PC-9 (cell line): ENCODE measurements at regions not wholly inside any gene's neighbourhood (a gene's known extent, or its start where the extent isn't known, plus 50 kb on each side); places are given as distances from the start of the nearest gene placed in this dataset.

Experiments used
- BruUV-seq: library from RNA; stranded (reverse); fragments of 400-500 nt; replicated peaks from 2 replicates; lab custom pipeline; 2021; lab: Mats Ljungman, UMichigan
- CTCF ChIA-PET: fragments of 300-600 bp; sonication (Branson Sonifier 250); formaldehyde crosslinking; loops from one replicate; lab custom pipeline; 2022; ENCODE audit warnings: antibody characterized with exemption; lab: Charles Lee
- POLR2A ChIA-PET: fragments of 300-600 bp; sonication (Branson Sonifier 250); formaldehyde crosslinking; loops from one replicate; lab custom pipeline; 2022; ENCODE audit warnings: antibody characterized with exemption; ENCODE audit not compliant: unreplicated experiment; lab: Charles Lee
- DNase-seq, 2 experiments: peaks; one replicate each; pipeline versions ENCODE4 v3.0.0 to v3.0.0-alpha.2; 2015 to 2022; ENCODE audit warnings: mixed read lengths in 1 of 2
- H2AFZ ChIP-seq: fragments of 200-600 bp; sonication (generic); 2 replicates; pipeline ENCODE4 v1.8.1; 2017; ENCODE audit warnings: antibody characterized with exemption
- H3F3A ChIP-seq: fragments of 200-600 bp; sonication (generic); 2 replicates; pipeline ENCODE4 v1.8.1; 2017; ENCODE audit warnings: antibody characterized with exemption, mild to moderate bottlenecking, low read depth; ENCODE audit not compliant: insufficient read depth
- H3K27ac ChIP-seq: fragments of 200-600 bp; sonication (generic); 2 replicates; pipeline ENCODE4 v1.6.1; 2016; ENCODE audit warnings: mixed run types
- H3K27me3 ChIP-seq: fragments of 200-600 bp; sonication (generic); 2 replicates; pipeline ENCODE4 v1.6.1; 2016; ENCODE audit warnings: low read depth, mixed run types; ENCODE audit not compliant: insufficient read depth
- H3K36me3 ChIP-seq: fragments of 200-600 bp; sonication (generic); 2 replicates; pipeline ENCODE4 v1.6.1; 2016; ENCODE audit warnings: low read depth, mixed run types
- H3K4me1 ChIP-seq: fragments of 200-600 bp; sonication (generic); replicated peaks from 2 replicates; pipeline ENCODE4 v1.6.1; 2016; ENCODE audit warnings: mixed run types; ENCODE audit not compliant: insufficient read depth
- H3K4me2 ChIP-seq: fragments of 200-600 bp; sonication (generic); 2 replicates; pipeline ENCODE4 v1.6.1; 2017; ENCODE audit warnings: mixed run types
- H3K4me3 ChIP-seq: fragments of 200-600 bp; sonication (generic); 2 replicates; pipeline ENCODE4 v1.6.1; 2016; ENCODE audit warnings: mixed run types
- H3K79me2 ChIP-seq: fragments of 200-600 bp; sonication (generic); 2 replicates; pipeline ENCODE4 v1.6.1; 2017; ENCODE audit warnings: low read depth, mixed run types
- H3K9me2 ChIP-seq: fragments of 200-600 bp; sonication (generic); 2 replicates; pipeline ENCODE4 v1.8.1; 2017; ENCODE audit warnings: mild to moderate bottlenecking; ENCODE audit not compliant: insufficient read depth
- H3K9me3 ChIP-seq: fragments of 200-600 bp; sonication (generic); 2 replicates; pipeline ENCODE4 v1.8.1; 2016; ENCODE audit warnings: low read depth; ENCODE audit not compliant: insufficient read depth
- H4K20me1 ChIP-seq: fragments of 200-600 bp; sonication (generic); 2 replicates; pipeline ENCODE4 v1.8.1; 2017; ENCODE audit not compliant: insufficient read depth
- EZH2 ChIP-seq: fragments of 200-600 bp; sonication (generic); IDR thresholded peaks from 2 replicates; pipeline ENCODE4 v1.8.0; 2017; ENCODE audit warnings: antibody characterized with exemption, low read depth
- intact Hi-C: fragments of 100-400 bp; cut with micrococcal nuclease; formaldehyde crosslinking; loops from one replicate; pipeline ENCODE4 v1.10.0; 2022; ENCODE audit not compliant: unreplicated experiment
- TF ChIP-seq, protein P1 (sequence below): fragments of 200-600 bp; sonication (generic); conservative IDR thresholded peaks from 2 replicates; pipeline ENCODE4 v1.6.1; 2017; ENCODE audit warnings: mixed run types, antibody characterized with exemption, mild to moderate bottlenecking, moderate library complexity

DNA sequence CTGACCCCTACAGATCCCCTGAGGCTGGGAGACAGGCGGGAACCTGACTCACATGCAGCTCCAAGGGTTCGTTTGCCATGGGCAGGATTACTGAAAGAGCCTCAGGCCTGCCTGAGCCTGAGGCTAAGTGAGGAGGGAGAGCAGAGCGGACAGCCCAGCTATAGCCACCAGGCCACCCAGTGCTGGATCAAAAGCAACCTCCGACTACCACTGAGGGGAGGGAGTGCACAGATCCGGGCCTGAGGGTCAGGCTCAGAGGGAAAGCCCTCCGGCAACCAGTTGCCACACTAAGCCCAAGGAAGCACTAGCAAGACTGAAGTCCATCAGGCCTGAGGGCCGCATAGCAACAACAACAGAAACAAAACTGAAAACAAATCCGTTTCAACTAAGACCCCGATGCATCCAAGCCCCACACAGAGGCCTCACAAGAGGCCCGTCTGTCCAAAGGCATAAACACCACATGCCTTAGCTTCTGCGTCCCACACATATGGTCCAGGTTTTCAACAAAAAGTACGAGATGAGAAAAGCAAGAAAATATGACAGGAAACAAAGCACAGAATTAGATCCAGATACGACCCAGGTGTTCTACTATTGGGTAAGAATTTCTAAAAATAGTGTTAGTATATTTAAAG is 92.5 kb upstream of the VIPR2 start:
- Histone ChIP-seq H3K36me3 (no peaks in the 10 kb centered on the region), H3F3A (no peaks in the 10 kb centered on the region), H3K4me3 (no peak overlapping the region), H3K4me1 (no peaks in the 10 kb centered on the region), H2AFZ (no peak overlapping the region), H3K27ac (no peak overlapping the region), H4K20me1 (no peaks in the 10 kb centered on the region), H3K4me2 (no peak overlapping the region), H3K27me3 (peaks cover 68% of the 10 kb centered on the region), H3K9me2 (no peaks in the 10 kb centered on the region), H3K9me3 (no peaks in the 10 kb centered on the region), H3K79me2 (no peaks in the 10 kb centered on the region)
- no peak for DNase-seq
- BruUV-seq, result no TSS peak
- no peak for TF ChIP-seq EZH2
- TF ChIP-seq, protein P1, sequence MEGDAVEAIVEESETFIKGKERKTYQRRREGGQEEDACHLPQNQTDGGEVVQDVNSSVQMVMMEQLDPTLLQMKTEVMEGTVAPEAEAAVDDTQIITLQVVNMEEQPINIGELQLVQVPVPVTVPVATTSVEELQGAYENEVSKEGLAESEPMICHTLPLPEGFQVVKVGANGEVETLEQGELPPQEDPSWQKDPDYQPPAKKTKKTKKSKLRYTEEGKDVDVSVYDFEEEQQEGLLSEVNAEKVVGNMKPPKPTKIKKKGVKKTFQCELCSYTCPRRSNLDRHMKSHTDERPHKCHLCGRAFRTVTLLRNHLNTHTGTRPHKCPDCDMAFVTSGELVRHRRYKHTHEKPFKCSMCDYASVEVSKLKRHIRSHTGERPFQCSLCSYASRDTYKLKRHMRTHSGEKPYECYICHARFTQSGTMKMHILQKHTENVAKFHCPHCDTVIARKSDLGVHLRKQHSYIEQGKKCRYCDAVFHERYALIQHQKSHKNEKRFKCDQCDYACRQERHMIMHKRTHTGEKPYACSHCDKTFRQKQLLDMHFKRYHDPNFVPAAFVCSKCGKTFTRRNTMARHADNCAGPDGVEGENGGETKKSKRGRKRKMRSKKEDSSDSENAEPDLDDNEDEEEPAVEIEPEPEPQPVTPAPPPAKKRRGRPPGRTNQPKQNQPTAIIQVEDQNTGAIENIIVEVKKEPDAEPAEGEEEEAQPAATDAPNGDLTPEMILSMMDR, result no peak
- ChIA-PET CTCF (no interaction called here), POLR2A (no interaction called here)
- intact Hi-C loops, result no loop called here

DNA sequence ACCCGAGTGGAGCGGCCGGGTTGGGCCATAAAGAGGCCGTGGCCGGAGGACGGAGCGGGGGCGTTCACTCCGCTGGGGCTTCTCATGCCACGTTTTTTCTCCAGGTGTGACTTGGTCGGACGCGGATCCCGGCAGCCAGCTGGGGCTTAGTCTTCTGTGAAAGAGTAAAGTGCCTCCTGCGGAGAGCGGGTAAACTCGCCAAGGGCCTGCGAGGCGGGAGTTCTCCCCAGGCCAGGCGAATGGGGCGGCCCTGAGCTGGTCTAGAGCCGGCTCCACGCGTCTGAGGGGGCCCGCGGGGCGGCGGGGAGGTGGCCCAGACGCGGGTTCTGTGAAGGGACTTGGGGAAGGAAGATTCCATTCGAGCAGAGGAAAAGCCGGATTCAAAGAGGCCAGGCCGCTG is 86.3 kb upstream of the VIPR2 start:
- CTCF ChIA-PET, result no interaction called here
- BruUV-seq, result no TSS peak

DNA sequence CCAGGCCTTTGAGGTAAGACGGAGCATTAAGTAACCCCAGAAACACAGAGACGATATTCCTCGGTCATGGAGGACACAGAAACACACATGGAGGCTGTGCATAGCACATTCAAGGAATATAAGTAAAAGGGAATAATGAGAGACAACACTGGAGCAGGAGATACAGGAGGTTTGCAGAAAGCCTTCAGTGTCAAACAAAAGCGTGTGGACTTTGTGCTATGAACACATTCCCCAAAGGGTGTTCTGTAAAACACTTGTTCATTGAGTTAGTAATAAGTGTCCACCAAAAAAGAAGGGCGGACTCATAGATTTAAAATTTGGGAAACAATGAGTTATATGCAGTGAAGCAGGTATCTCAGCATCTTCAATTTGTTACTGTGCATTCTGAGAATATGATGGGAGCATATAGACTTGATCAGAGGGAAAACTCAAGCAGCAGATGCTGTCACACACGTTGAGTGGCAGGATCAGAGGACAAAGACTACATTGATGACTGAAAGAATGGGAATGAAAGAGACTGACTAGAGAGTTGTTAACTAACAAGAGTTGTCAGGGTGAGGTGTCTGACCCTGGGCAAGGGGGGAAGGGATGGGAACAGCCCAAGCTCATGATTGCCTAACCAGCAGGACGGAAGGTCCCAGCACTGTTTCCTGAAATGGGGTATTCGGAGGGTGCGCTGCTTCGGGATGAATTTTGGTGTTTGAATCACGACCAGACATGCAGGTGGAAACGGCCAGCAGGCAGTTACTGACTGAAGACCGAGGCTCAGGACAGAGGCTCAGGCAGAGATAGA is 85.2 kb upstream of the VIPR2 start:
- no peaks in the 10 kb centered on the region for H3K36me3 ChIP-seq
- intact Hi-C loops, result no loop called here
- H3K9me3 ChIP-seq, result no peaks in the 10 kb centered on the region
- no peaks in the 10 kb centered on the region for H4K20me1 ChIP-seq
- H3K27ac ChIP-seq, result no peak overlapping the region
- H3F3A ChIP-seq, result no peaks in the 10 kb centered on the region
- H3K79me2 ChIP-seq, result no peaks in the 10 kb centered on the region
- H3K4me2 ChIP-seq, result no peak overlapping the region
- no TSS peak for BruUV-seq
- no peak for DNase-seq
- no peaks in the 10 kb centered on the region for H3K9me2 ChIP-seq
- H3K27me3 ChIP-seq, result peaks cover 100% of the 10 kb centered on the region
- H3K4me3 ChIP-seq, result no peak overlapping the region
- H2AFZ ChIP-seq, result no peak overlapping the region
- TF ChIP-seq, protein P1, result no peak
- TF ChIP-seq EZH2, result no peak
- ChIA-PET CTCF (no interaction called here), POLR2A (no interaction called here)
- H3K4me1 ChIP-seq, result no peaks in the 10 kb centered on the region

More for the DNA sequence above, 86.3 kb upstream of the VIPR2 start:
- Histone ChIP-seq H3K9me2 (no peaks in the 10 kb centered on the region), H3K36me3 (no peaks in the 10 kb centered on the region), H3F3A (no peaks in the 10 kb centered on the region), H4K20me1 (no peaks in the 10 kb centered on the region), H3K4me2 (no peak overlapping the region), H2AFZ (no peak overlapping the region), H3K4me3 (no peak overlapping the region), H3K9me3 (no peaks in the 10 kb centered on the region), H3K79me2 (no peaks in the 10 kb centered on the region), H3K27me3 (peaks cover 97% of the 10 kb centered on the region), H3K4me1 (no peaks in the 10 kb centered on the region), H3K27ac (no peak overlapping the region)
- POLR2A ChIA-PET, result no interaction called here
- TF ChIP-seq, protein P1, result no peak
- no peak for TF ChIP-seq EZH2
- intact Hi-C loops, result no loop called here
- DNase-seq, result no peak
